B cell (primary cell): ENCODE measurements at regions not wholly inside any gene's neighbourhood (a gene's known extent, or its start where the extent isn't known, plus 50 kb on each side); places are given as distances from the start of the nearest gene placed in this dataset.

Experiments
- ATAC-seq: fragments of 200-7000 bp; cut with Tn5 transposase; one replicate; pipeline ENCODE4 v1.10.0; 2021; ENCODE audit warnings: low read depth, mild to moderate bottlenecking, moderate number of reproducible peaks, moderate library complexity
- CTCF ChIA-PET: fragments of 350-600 bp; sonication (Branson Sonifier 250); formaldehyde crosslinking; loops from one replicate; lab custom pipeline; 2021; ENCODE audit warnings: antibody characterized with exemption, inconsistent platforms; lab: Charles Lee
- POLR2A ChIA-PET: fragments of 350-600 bp; sonication (Branson Sonifier 250); formaldehyde crosslinking; loops from one replicate; lab custom pipeline; 2021; ENCODE audit warnings: antibody characterized with exemption; lab: Charles Lee
- DNase-seq: peaks from one replicate; pipeline ENCODE4 v3.0.0; 2013
- H2AFZ ChIP-seq: 2 replicates; pipeline ENCODE4 v1.6.1; 2012; ENCODE audit warnings: mild to moderate bottlenecking, low read depth, low read length; ENCODE audit not compliant: insufficient read depth, poor library complexity, severe bottlenecking
- H3K27ac ChIP-seq, 2 donors: 1 replicate in 1 of 2; 2 replicates in 1 of 2; pipeline ENCODE4 v1.5.1; 2012 to 2013; ENCODE audit warnings: low read length in 2 of 2, mild to moderate bottlenecking in 2 of 2, moderate library complexity in 1 of 2
- H3K27me3 ChIP-seq, 4 experiments: fragments of 200-600 bp in 1 of 4; sonication (generic) in 1 of 4; replicated peaks in 1 of 4; 1 replicate in 2 of 4; 2 replicates in 2 of 4; pipeline versions ENCODE4 v1.6.1 to v1.7.0; 2013 to 2016; ENCODE audit warnings: low read length in 3 of 4, mild to moderate bottlenecking in 2 of 4, mixed read lengths in 1 of 4, moderate library complexity in 1 of 4; ENCODE audit not compliant: insufficient read depth in 4 of 4, control insufficient read depth in 3 of 4; ENCODE audit errors: control extremely low read depth in 1 of 4
- H3K36me3 ChIP-seq, 2 experiments: replicated peaks in 1 of 2; 1 replicate in 1 of 2; 2 replicates in 1 of 2; pipeline versions ENCODE4 v1.6.1 to v1.7.1; 2013; ENCODE audit warnings: low read length in 1 of 2; ENCODE audit not compliant: insufficient read depth in 2 of 2, control insufficient read depth in 1 of 2; ENCODE audit errors: control extremely low read depth in 1 of 2, extremely low read depth in 1 of 2
- H3K4me1 ChIP-seq, 2 donors: fragments of 200-600 bp in 1 of 2; sonication (generic) in 1 of 2; 1 replicate in 1 of 2; 2 replicates in 1 of 2; pipeline versions ENCODE4 v1.5.1 to v1.6.1; 2013 to 2017; ENCODE audit warnings: low read length in 2 of 2; ENCODE audit not compliant: control insufficient read depth in 2 of 2, insufficient read depth in 2 of 2
- H3K4me2 ChIP-seq: replicated peaks from 2 replicates; pipeline ENCODE3; 2012; ENCODE audit warnings: mild to moderate bottlenecking, low read depth, low read length; ENCODE audit not compliant: poor library complexity, severe bottlenecking
- H3K4me3 ChIP-seq, 5 experiments: fragments of 200-600 bp in 1 of 5; sonication (generic) in 1 of 5; 1 replicate in 3 of 5; 2 replicates in 2 of 5; pipeline versions ENCODE4 v1.5.1 to v1.7.0; 2011 to 2016; ENCODE audit warnings: low read length in 4 of 5, mild to moderate bottlenecking in 4 of 5, low read depth in 2 of 5, control low read depth in 1 of 5, moderate library complexity in 1 of 5; ENCODE audit not compliant: insufficient read depth in 1 of 5; ENCODE audit errors: control extremely low read depth in 1 of 5, extremely low read depth in 1 of 5
- H3K79me2 ChIP-seq: fragments of 200-600 bp; sonication (generic); one replicate; pipeline ENCODE4 v1.6.0; 2016; ENCODE audit warnings: low read length; ENCODE audit not compliant: control insufficient read depth, insufficient read depth
- H3K9ac ChIP-seq: fragments of 200-600 bp; sonication (generic); 2 replicates; pipeline ENCODE4 v1.6.1; 2017; ENCODE audit warnings: mild to moderate bottlenecking, low read length, moderate library complexity
- H3K9me3 ChIP-seq, 3 donors: one replicate each; pipeline versions ENCODE4 v1.6.1 to v1.7.1; 2013; ENCODE audit warnings: low read length in 2 of 3; ENCODE audit not compliant: control insufficient read depth in 2 of 3, insufficient read depth in 1 of 3; ENCODE audit errors: control extremely low read depth in 1 of 3
- H4K20me1 ChIP-seq: 2 replicates; pipeline ENCODE4 v1.6.0; 2012; ENCODE audit warnings: mild to moderate bottlenecking, low read length; ENCODE audit not compliant: insufficient read depth, control insufficient read depth, poor library complexity, severe bottlenecking
- H3K27ac Mint-ChIP-seq: one replicate; pipeline ENCODE4 v1.8.0; 2021; ENCODE audit warnings: mixed read lengths
- H3K27me3 Mint-ChIP-seq: one replicate; pipeline ENCODE4 v1.8.0; 2021; ENCODE audit warnings: mixed read lengths
- H3K4me1 Mint-ChIP-seq: one replicate; pipeline ENCODE4 v1.8.0; 2021; ENCODE audit warnings: mixed read lengths
- H3K4me3 Mint-ChIP-seq: one replicate; pipeline ENCODE4 v1.8.0; 2021; ENCODE audit warnings: mixed read lengths
- H3K9me3 Mint-ChIP-seq: one replicate; pipeline ENCODE4 v1.8.0; 2022; ENCODE audit warnings: mixed read lengths; ENCODE audit not compliant: insufficient read depth
- EZH2 ChIP-seq: IDR thresholded peaks from 2 replicates; pipeline ENCODE4 v1.6.1; 2012; ENCODE audit warnings: borderline replicate concordance, low read depth, mild to moderate bottlenecking, moderate library complexity, low read length; ENCODE audit not compliant: insufficient read depth, poor library complexity, severe bottlenecking
- WGBS: methylation state at CpG from one replicate; pipeline ENCODE4 v1.1.5; 2013; ENCODE audit warnings: missing lambda C conversion rate; ENCODE audit not compliant: insufficient coverage; 5-methylcytosine and 5-hydroxymethylcytosine counted together
- intact Hi-C: fragments of 100-400 bp; cut with micrococcal nuclease; formaldehyde crosslinking; loops from one replicate; pipeline ENCODE4 v1.10.0; 2022
- TF ChIP-seq, protein P1 (sequence below): fragments of 200-600 bp; IDR thresholded peaks from one replicate; pipeline ENCODE4 v1.8.0; 2022; ENCODE audit warnings: antibody characterized with exemption, mild to moderate bottlenecking

DNA sequence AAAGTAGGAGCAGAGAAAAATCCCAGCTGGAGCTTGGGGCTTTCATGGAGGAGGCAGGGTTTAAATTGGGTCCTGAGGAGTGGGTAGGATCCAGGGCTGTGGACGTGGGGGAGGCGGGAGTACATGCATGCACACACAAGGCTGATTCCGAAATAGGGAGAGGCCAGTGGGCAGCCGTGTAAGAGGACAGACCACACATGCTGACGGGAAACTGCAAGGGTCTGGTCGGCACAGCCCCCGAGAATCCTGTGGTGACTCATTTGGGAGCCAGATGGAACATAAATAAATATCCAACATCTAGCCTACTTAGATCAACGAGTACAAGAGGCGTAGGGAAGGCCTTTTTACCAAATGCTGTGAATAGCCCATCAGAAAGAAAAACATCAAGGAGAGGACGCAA is 216.3 kb upstream of the ZNF507 start:
- Mint-ChIP-seq H3K27ac (no peak overlapping the region), H3K4me3 (no peak overlapping the region), H3K4me1 (no peaks in the 10 kb centered on the region), H3K27me3 (no peaks in the 10 kb centered on the region), H3K9me3 (peaks cover 3% of the 10 kb centered on the region)
- no peak overlapping the region for H3K27ac ChIP-seq
- no peak for TF ChIP-seq EZH2
- TF ChIP-seq, protein P1, sequence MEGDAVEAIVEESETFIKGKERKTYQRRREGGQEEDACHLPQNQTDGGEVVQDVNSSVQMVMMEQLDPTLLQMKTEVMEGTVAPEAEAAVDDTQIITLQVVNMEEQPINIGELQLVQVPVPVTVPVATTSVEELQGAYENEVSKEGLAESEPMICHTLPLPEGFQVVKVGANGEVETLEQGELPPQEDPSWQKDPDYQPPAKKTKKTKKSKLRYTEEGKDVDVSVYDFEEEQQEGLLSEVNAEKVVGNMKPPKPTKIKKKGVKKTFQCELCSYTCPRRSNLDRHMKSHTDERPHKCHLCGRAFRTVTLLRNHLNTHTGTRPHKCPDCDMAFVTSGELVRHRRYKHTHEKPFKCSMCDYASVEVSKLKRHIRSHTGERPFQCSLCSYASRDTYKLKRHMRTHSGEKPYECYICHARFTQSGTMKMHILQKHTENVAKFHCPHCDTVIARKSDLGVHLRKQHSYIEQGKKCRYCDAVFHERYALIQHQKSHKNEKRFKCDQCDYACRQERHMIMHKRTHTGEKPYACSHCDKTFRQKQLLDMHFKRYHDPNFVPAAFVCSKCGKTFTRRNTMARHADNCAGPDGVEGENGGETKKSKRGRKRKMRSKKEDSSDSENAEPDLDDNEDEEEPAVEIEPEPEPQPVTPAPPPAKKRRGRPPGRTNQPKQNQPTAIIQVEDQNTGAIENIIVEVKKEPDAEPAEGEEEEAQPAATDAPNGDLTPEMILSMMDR: no peak
- no peaks in the 10 kb centered on the region for H3K27me3 ChIP-seq
- H3K9me3 ChIP-seq: peaks cover 0 to 18% (median 0%) of the 10 kb centered on the region in 3 donors
- WGBS: 85% methylated on average over 8 of the region's 10 CpGs
- H3K4me3 ChIP-seq: no peak overlapping the region
- H3K9ac ChIP-seq: no peak overlapping the region
- no peak for ATAC-seq
- H2AFZ ChIP-seq: no peak overlapping the region
- no peak for DNase-seq
- no peaks in the 10 kb centered on the region for H3K36me3 ChIP-seq
- no peaks in the 10 kb centered on the region for H3K79me2 ChIP-seq
- H3K4me1 ChIP-seq: no peaks in the 10 kb centered on the region
- no peaks in the 10 kb centered on the region for H4K20me1 ChIP-seq
- ChIA-PET CTCF (no interaction called here), POLR2A (no interaction called here)
- H3K4me2 ChIP-seq: no peak overlapping the region
- intact Hi-C loops: no loop called here

DNA sequence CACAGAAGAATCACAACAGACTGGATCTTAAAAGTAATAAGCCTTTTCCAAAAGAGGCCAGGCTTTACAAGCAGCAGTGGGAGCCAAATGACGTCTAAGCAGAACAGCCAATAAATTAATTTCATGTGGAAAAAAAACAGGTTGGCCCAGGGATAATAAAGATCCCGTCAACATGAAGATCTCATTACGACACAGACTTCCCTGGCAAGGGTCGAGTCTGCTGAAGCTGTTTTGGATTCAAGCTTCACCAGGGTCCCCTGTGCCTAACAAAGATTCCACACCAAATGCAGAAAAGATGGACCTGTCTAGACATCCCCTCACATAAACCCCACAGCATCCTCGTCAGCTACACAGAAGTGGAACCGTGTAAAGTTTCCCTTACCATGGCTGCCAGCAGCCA is 215.1 kb upstream of the ZNF507 start:
- H3K9me3 ChIP-seq: peaks cover 0 to 9% (median 0%) of the 10 kb centered on the region in 3 donors
- Mint-ChIP-seq H3K9me3 (peaks cover 3% of the 10 kb centered on the region), H3K27ac (no peak overlapping the region), H3K4me1 (no peaks in the 10 kb centered on the region), H3K4me3 (no peak overlapping the region), H3K27me3 (no peaks in the 10 kb centered on the region)
- H3K4me3 ChIP-seq: no peak overlapping the region
- ChIA-PET CTCF (no interaction called here), POLR2A (no interaction called here)
- no peaks in the 10 kb centered on the region for H3K36me3 ChIP-seq
- H3K79me2 ChIP-seq: no peaks in the 10 kb centered on the region
- H3K27me3 ChIP-seq: no peaks in the 10 kb centered on the region
- no peak overlapping the region for H3K9ac ChIP-seq
- intact Hi-C loops: no loop called here
- WGBS: 89% methylated on average over 4 of the region's 6 CpGs
- no peak overlapping the region for H2AFZ ChIP-seq
- H3K27ac ChIP-seq: no peak overlapping the region
- H4K20me1 ChIP-seq: no peaks in the 10 kb centered on the region
- H3K4me1 ChIP-seq: no peaks in the 10 kb centered on the region
- H3K4me2 ChIP-seq: no peak overlapping the region
- DNase-seq (no peak), ATAC-seq (no peak)
- TF ChIP-seq, protein P1: no peak
- no peak for TF ChIP-seq EZH2
